Glutamatergic neuron (in vitro differentiated cells): ENCODE measurements at regions not wholly inside any gene's neighbourhood (a gene's known extent, or its start where the extent isn't known, plus 50 kb on each side); places are given as distances from the start of the nearest gene placed in this dataset.

ENCODE experiments used
- DNase-seq: peaks from one replicate; pipeline ENCODE4 v3.0.0; 2022
- H3K27ac Mint-ChIP-seq: one replicate; pipeline ENCODE4 v1.8.0; 2020; ENCODE audit warnings: mild to moderate bottlenecking, mixed read lengths, inconsistent platforms; ENCODE audit not compliant: unreplicated experiment
- H3K27me3 Mint-ChIP-seq: one replicate; pipeline ENCODE4 v1.8.0; 2020; ENCODE audit warnings: mild to moderate bottlenecking, moderate library complexity, mixed read lengths, inconsistent platforms; ENCODE audit not compliant: unreplicated experiment
- H3K36me3 Mint-ChIP-seq: one replicate; pipeline ENCODE4 v1.8.0; 2020; ENCODE audit warnings: mild to moderate bottlenecking, mixed read lengths, inconsistent platforms; ENCODE audit not compliant: unreplicated experiment
- H3K4me1 Mint-ChIP-seq: one replicate; pipeline ENCODE4 v1.8.0; 2020; ENCODE audit warnings: mild to moderate bottlenecking, low read depth, mixed read lengths, inconsistent platforms; ENCODE audit not compliant: unreplicated experiment
- H3K4me3 Mint-ChIP-seq: one replicate; pipeline ENCODE4 v1.8.0; 2020; ENCODE audit warnings: mild to moderate bottlenecking, mixed read lengths, inconsistent platforms; ENCODE audit not compliant: unreplicated experiment
- H3K9me3 Mint-ChIP-seq: one replicate; pipeline ENCODE4 v1.8.0; 2020; ENCODE audit warnings: mild to moderate bottlenecking, moderate library complexity, mixed read lengths, inconsistent platforms; ENCODE audit not compliant: unreplicated experiment
- TF ChIP-seq, protein P1 (sequence below): fragments of 200-600 bp; sonication (generic); IDR thresholded peaks from one replicate; pipeline ENCODE4 v1.5.0; 2021; ENCODE audit not compliant: partially characterized antibody, unreplicated experiment

DNA sequence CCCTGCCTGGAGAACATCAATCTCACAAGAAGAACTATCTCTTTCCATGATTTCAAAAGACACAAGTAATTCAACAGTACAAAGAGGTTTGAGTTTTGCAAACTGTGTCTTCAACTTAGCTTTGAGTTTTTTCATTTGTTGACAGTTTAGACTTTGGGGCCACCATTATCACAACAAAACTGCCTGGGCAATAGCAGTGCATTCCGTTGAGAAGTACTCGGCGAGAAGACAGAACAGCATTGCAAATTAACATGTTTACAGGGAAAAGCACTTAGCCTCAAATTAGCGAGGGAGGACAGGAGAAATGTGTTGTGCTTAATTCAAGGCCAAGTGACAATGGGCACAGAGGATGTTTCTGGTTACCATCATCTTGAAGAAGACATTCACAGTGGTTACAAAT is 133.2 kb upstream of the MPPED2 start:
- no peaks in the 10 kb centered on the region for H3K27me3 Mint-ChIP-seq
- no peaks in the 10 kb centered on the region for H3K9me3 Mint-ChIP-seq
- TF ChIP-seq, protein P1, sequence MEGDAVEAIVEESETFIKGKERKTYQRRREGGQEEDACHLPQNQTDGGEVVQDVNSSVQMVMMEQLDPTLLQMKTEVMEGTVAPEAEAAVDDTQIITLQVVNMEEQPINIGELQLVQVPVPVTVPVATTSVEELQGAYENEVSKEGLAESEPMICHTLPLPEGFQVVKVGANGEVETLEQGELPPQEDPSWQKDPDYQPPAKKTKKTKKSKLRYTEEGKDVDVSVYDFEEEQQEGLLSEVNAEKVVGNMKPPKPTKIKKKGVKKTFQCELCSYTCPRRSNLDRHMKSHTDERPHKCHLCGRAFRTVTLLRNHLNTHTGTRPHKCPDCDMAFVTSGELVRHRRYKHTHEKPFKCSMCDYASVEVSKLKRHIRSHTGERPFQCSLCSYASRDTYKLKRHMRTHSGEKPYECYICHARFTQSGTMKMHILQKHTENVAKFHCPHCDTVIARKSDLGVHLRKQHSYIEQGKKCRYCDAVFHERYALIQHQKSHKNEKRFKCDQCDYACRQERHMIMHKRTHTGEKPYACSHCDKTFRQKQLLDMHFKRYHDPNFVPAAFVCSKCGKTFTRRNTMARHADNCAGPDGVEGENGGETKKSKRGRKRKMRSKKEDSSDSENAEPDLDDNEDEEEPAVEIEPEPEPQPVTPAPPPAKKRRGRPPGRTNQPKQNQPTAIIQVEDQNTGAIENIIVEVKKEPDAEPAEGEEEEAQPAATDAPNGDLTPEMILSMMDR = no peak
- DNase-seq = no peak
- H3K4me3 Mint-ChIP-seq = no peak overlapping the region
- H3K4me1 Mint-ChIP-seq = no peaks in the 10 kb centered on the region
- no peak overlapping the region for H3K27ac Mint-ChIP-seq
- H3K36me3 Mint-ChIP-seq = no peaks in the 10 kb centered on the region

DNA sequence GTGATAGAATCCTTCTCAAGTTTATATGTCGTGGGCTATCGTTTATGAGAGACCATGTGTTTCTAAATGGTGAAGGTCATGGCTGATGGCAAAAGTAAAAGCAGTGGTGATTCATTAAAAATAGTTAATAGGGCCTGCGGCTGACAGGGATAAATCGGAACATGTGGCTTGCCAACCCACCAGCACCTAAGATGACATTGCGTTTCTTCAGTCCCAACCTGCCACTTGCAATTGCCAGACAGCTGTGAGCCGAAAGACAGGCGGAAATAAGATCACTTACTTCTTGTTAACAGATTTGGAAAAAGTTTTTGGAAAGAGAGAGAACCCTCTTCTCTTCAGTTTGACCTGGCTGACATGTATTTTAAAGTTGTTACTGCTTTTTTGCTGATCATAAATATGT is 131.5 kb upstream of the MPPED2 start:
- Mint-ChIP-seq H3K36me3 (no peaks in the 10 kb centered on the region), H3K9me3 (no peaks in the 10 kb centered on the region), H3K4me3 (no peak overlapping the region), H3K27ac (no peak overlapping the region), H3K27me3 (no peaks in the 10 kb centered on the region), H3K4me1 (no peaks in the 10 kb centered on the region)
- TF ChIP-seq, protein P1 = no peak
- no peak for DNase-seq

DNA sequence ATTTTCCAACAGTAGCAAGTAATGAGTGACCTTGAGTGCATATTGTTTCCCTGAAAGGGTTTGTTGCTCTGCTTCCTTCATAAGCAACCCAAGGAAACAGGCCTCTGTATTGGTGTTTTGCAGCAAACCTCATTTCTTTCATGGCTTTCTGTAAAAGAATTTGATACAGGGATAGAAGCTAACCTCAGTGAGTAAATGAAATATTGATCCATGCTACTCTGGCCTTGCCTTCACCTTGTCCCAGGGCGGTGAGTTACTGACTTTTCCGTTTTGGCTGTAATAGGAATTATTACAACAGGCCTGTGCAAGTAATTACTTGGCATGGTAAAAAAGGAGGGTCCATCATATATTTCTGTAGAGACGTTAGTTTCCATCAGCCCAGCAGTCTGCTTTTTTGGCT is 130.9 kb upstream of the MPPED2 start:
- Mint-ChIP-seq H3K4me3 (no peak overlapping the region), H3K9me3 (no peaks in the 10 kb centered on the region), H3K36me3 (no peaks in the 10 kb centered on the region), H3K4me1 (no peaks in the 10 kb centered on the region), H3K27ac (no peak overlapping the region), H3K27me3 (no peaks in the 10 kb centered on the region)
- no peak for DNase-seq
- TF ChIP-seq, protein P1 = no peak

DNA sequence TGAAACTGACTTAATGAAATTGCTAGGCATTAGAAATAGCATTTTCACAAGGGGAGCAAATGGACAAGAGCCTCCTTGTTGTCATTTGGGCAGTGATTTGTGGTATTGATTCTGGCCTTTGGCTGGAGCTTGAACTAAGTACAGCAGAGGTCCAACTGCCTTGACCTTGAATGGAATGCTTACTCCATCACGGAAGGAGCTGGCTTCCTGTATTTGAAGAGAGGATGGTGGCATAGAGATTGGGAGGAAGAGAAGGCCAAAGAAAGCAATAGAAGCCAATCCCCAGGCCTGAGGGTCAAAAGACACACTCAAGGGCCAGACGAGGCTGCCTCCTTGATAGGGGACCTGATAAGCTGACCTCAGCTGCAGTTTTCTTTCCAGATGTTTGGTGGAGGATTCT is 126.6 kb upstream of the MPPED2 start:
- Mint-ChIP-seq H3K9me3 (no peaks in the 10 kb centered on the region), H3K27me3 (no peaks in the 10 kb centered on the region), H3K36me3 (no peaks in the 10 kb centered on the region), H3K4me1 (no peaks in the 10 kb centered on the region), H3K27ac (no peak overlapping the region), H3K4me3 (no peak overlapping the region)
- TF ChIP-seq, protein P1 = no peak
- DNase-seq = no peak

DNA sequence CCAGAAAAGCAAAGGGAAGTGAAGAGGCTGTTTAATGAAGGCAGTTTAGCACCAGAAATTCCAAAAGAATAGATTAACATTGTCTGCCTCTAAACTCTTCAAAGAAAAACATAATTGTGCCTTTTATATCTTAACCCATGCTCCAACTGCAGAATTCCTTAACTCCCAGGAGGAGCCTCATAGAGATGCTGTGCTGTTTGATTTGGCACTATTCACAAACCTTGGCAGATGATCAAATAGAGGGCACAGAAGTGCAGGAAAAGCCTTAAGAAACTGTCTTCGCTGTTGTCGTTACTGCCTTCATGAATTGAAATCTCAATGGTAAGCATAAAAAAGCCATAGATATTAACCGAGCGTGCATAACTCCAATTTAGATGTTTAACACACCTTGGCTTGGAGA is 124.1 kb upstream of the MPPED2 start:
- H3K9me3 Mint-ChIP-seq = no peaks in the 10 kb centered on the region
- H3K4me3 Mint-ChIP-seq = no peak overlapping the region
- TF ChIP-seq, protein P1 = no peak
- no peaks in the 10 kb centered on the region for H3K4me1 Mint-ChIP-seq
- H3K27ac Mint-ChIP-seq = no peak overlapping the region
- H3K36me3 Mint-ChIP-seq = no peaks in the 10 kb centered on the region
- DNase-seq = no peak
- no peaks in the 10 kb centered on the region for H3K27me3 Mint-ChIP-seq
